HG03442 (cell line): ENCODE measurements at regions not wholly inside any gene's neighbourhood (a gene's known extent, or its start where the extent isn't known, plus 50 kb on each side); places are given as distances from the start of the nearest gene placed in this dataset.
"Not testable (repeated sequence)": the region's sequence is repeated elsewhere in the genome, so short reads cannot be mapped to it uniquely, and the experiment has no call there.

Experiments used
- ATAC-seq: cut with Tn5 transposase; IDR thresholded peaks from one replicate; pipeline ENCODE4 v1.9.1; 2021; ENCODE audit warnings: mild to moderate bottlenecking, moderate library complexity; ENCODE audit not compliant: unreplicated experiment

DNA sequence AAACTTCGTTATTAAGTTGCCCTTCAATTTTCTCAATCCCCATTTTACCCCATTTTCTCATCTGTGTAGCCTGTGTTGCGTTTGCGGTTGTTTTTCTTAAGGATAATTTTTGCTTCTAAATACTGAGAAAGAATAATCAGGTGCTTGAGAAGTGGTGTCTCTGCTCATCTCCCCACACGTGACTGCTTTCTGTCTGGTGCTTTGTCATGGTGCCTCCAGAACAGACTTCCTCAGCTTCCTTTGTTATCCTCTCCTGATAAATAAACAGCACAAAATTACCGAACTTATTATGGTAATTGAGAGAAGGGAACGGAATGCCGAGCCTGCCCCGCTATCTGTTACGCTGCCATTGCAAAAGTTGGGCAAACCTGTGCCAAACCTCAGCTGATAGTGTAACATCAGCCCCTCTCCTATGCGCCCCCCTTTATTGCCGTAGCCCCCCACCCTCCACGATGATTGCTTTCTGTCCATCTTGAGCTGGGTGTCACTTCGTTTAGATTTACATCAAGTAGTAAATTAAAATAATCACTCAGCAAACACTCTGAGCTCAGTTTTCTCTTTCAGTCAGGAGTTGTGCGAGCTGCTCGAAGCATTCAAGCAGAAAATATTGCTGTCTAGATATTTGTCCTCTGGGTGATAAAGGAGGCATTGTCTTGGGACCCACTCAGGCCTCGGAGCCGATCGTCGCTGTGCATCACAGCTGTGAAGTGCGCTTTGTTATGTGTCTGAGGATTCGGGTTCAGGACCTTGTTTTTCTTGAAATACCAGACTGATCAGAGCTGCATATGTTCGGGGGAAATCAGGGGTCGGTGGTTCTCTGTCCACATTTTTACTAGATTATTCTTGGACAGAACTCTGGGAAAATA lies 1008.5 kb upstream of the FANCL start:
- no peak for ATAC-seq

DNA sequence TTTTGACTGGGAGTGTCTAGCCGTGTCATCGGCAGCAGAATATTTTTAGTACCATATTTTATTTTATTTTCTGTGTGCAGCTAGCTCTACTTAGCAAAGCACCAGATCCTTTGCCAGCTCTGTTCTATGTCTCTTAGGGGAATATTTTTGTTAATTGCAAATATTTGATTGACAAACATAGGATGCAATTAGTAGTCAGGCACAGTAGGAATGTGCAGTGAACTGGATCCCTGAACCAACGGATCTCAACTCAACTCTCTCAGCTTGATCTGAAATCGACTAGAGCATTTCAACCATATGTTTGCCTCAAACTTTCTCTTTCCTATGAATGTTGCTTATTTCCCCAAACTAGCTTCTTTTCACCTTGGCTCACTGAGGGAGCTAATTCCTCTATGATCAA lies 998.0 kb upstream of the FANCL start:
- no peak for ATAC-seq

DNA sequence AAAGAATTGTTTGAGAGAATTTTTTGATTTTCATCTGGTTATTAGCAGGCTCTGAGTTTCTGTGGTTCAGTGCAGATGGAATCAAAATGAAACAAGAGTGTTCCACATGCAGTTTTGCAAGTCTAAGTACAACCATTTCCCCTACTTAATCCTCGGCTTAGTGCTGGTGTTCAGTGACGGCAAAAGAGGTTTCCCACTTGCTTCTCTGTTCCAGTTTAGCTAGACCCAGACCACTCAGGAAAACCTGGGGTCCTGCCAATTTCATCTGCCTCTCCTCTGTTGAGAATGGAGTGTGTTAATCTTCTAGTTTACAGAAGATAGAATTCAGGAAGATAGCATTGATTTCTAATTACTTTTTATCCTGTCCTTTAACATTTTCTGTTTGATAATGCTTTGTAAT lies 996.2 kb upstream of the FANCL start:
- no peak for ATAC-seq

DNA sequence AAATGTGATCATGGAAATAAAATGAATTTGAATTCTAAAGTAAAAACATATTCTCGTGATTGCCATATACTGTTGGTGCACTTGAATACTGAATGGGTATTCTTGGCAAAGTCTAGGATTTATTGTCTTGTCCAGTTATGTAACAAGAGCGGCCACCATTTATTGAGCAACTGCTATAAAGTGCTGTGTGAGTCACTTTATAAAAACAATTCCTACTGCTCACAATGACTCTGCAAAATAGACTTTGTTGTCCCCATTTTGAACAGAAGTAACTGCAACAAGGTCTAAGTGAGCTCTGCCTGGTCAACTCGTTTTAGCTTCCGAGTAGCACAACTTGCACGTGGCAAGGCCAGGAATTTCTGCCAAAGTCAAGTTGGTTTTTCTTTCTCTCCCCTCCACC lies 995.6 kb upstream of the FANCL start:
- no peak for ATAC-seq

DNA sequence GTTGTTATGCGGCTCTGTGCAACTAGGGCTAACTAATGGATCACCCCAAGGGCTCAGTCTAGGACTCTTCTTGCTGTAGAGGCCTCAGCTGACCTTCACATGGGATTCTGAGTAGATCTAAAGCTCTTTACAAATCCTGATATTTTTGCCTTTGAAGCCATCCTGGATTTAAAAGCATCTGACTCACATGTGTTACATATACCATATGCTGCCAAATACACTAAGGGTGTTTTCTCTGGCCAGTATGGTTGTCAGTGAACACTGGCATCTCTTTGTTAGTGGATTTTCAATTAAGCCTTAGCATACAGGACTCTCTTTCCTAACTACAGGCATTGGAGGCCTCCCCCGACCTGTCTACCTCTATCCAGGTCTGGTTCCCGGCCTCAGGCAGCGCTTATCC lies 992.8 kb upstream of the FANCL start:
- no peak for ATAC-seq

DNA sequence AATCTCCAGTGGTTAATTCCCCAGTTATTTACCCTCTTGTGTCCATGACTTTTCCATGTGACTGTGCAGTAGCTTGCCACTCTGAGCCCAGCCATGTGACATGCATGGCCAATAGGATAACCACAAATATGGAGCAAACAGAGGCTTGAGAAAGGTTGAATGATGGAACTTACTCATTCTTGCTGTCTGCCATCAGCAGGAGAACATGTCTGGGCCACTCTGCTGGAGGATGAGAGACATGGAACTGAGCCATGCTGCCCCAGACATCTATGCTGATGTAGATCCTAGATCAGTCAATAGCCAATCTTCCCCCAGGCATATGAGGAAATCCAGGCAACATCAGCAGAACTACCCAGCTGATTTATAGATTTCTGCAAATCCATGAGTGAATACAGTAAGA lies 992.3 kb upstream of the FANCL start:
- no peak for ATAC-seq

DNA sequence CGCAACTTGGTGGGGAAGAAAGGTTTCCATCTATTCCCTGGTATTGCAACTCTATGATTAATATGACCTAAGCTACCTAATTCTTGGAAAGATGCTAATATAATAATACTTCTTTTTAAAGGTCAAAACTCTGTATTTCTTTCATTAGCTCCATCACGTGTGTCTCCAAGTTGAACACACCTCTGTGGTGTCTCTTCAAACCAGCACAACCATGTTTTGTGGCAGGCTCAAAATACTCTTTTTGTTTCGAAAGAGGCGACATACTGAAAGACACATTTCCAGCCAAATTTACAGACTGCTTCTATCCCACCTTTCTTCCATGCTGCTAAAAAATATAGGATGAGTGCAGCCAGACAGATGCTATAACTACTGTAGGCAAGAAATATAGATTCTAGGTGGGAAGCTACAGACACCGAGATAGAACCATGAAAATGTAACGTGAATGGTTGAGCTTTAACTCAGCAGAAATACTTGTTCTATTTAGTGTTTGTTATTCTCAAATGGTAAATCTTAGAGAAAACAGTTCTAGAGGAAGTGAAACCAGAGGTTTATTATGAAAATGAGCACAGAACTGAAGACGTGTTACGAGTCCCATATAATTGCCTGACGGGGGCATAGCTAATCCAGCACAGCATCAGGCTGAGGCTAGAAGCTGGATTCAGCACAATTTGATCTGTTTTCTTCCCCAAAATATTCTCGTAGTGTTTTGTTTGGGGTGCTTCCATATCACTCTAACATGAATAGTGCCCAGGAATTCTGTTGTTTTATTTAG lies 991.5 kb upstream of the FANCL start:
- ATAC-seq = peak; percentile 84

DNA sequence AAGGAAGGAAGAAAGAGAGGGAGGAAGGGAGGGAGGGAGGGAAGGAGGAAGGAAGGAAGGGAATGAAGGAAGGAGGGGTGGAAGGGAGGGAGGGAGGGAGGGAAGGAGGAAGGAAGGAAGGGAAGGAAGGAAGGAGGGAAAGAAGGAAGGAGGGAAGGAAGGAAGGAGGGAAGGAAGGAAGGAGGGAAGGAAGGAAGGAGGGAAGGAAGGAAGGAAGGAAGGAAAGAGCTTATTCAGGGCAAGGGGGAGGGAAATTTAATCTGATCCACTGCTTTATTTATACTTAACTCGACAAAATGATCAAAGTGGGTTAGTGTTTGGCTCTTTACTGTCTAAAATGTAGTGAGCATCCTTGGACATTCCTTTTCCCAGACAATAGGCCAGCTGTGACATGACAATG lies 985.2 kb upstream of the FANCL start:
- ATAC-seq = not testable (repeated sequence)

DNA sequence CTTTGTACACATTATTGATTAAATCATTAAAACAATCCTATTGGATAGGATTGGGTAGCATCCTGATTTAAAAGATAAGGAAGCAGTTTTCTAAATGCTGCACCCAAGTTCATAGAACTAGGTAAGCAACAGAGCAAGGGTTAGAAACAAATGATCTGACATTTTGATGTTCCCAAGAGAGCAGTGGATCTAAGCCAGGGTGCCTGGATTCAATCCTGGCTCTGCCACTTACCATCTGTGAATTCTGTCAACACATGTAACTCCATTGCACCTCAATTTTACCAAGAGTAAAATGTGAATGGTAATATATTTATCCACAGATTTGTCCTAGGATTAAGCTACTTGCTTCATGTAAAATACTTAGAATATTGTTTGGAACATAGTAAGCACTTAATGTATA lies 982.6 kb upstream of the FANCL start:
- ATAC-seq = no peak

DNA sequence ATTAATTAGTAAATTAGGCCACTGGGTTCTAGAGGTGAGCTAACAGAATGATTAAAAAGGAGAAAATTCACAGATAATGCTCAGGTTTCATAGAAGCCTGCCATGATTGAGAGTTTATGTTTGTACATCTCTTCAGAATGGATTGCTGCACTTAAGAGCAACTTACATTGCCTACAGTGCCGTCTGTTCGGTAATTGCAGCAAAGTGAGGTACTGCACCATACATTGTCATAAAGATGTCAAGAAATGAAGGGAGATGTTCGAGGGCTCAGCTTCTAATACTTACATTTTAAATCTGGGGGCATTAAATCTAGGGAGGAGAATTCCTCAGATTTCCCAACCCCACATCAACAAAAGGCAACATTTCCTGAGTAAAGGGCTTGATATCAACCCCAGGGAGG lies 976.2 kb upstream of the FANCL start:
- ATAC-seq = no peak

DNA sequence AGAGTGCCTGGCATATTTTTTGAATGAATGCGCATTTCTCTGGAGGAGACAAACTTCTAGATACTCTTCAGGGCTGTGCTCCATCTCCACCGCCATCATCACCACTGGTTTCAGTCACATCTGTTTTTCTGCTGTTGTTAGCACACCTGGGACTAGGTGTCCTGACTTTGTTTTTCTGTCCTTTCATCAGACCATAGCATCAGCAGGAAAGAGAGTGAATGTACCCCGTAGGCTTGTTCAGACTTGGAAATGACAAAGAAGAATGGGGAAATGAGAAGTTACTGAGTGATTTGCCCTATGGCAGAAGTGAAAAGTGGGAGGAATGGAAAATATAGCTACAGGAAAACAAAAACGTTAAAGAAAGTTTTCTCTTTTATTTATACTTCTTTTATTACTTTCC lies 965.2 kb upstream of the FANCL start:
- ATAC-seq = no peak

DNA sequence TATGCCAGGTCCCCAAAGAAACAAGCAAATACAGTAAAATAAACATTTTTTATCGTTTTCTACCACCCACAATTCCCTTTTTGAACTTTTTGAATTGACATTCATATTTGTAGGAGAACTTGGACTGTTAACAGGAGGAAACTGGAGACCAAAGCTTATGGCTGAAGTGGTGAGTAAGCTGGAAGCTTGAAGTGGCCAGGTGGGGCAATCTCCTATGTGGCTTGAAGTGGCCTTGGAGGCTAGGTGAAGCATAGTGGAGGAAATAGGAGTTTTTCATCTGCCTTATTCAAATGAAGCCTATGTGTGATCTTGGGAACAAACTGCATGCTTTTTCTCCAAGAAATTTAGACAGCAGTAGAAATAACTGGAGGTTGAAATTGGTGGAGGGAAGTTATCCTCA lies 962.9 kb upstream of the FANCL start:
- no peak for ATAC-seq

DNA sequence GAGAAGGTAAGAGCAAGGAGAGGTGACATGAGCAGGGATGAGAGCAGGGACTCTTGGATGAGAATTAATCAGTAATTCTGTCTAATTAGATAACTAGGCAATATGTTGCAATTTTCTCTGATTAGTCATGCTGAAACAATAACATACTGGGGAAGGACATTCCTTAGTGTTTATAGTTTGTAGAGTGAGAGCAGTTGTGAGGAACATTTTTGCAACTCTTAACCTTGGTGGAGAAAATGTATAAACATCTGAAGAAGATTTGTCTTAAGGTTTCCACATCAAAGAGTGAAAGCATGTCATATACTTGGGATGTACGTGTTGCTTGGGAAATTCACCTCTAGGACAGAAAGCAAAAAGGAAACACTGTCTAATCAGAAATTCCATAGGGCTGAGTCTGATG lies 955.4 kb upstream of the FANCL start:
- no peak for ATAC-seq

DNA sequence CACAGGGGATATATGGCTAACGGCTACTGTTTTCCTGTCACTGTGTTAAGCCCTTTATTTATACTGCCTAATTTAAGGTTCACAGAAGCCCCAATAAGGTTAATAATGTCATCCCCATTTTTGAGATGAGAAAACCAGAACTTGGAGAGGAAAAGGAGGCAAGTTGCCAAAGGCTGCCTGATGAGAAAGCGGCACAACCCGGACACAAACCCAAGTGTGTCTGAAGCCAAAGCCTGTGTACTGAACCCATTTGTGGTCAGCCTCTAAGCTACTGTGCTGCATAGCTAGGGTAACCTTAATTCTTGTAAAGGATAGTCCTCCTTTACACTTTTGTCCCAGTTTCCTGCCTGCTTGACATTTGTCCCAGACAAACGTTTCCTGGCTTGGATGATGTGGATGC lies 954.7 kb upstream of the FANCL start:
- ATAC-seq = no peak

DNA sequence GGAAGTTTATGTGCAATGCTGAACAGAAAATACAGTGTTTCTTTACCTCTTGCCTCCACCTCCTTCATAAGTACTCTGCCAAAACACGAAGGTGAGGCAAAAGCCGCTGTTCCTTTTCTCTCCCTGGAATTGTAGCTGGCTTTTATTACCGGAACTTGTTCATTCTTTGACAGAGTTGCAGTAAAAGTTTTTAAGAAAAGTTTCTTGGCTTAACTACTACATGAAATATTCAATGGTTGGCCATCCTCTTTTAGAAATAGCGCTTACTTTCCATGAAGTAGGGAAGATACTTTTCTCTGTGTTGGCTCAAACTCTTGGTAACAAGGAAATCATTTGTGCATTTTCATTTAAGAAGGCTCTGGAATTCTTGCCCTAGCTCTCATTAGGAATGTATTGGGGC lies 950.7 kb upstream of the FANCL start:
- ATAC-seq = no peak

DNA sequence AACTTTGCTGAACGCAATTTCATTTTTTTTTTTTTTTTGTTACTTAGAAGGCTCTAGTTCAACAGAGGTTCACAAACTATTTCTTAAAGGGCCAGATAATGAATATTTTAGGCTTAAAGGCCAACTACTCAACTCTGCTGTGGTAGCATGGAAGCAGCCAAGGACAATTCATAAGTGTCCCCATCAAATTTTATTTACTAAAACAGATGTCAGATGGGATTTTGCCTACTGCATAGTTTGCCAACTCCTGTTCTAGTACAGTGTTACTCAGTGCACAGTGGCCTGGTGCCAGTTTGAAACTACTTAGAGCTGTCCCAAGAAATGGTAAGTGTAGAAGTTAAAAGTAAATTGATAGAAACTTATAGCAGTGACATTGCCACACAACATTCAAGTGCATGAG lies 949.4 kb upstream of the FANCL start:
- no peak for ATAC-seq

DNA sequence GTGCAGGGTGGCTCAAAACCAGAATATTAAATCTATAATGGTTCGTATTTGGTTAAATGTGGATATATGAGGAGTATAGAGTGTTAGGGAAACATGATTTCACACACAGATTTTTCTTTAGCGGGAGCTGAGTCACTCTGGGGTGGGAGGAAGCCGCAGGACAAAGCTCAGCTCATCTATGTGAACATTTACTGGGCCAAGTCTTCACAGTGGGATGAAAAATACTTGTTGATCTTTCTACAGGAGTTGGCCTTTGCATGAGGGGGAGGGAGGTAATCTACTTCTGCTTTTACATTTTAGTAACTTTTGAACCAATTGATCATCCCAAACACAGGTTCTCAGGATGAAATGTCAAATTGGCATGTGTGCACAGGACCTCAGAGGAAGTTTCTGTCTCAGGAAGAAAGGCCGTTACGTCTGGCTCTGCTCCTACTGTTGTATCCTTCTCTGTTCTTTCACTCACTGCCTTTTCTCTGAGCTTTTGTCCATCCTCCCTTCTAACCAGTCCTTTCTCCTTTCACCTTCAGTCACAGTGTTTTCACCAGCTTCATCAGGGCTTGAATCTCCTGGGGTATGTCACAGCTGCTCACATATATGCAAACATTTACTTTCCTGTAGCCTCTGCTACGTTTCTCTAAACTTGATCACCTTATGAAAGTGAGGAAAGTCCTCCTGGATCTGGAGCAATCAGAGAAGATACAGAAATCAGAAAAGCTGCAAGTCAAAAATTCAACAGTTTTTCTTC lies 943.3 kb upstream of the FANCL start:
- no peak for ATAC-seq

DNA sequence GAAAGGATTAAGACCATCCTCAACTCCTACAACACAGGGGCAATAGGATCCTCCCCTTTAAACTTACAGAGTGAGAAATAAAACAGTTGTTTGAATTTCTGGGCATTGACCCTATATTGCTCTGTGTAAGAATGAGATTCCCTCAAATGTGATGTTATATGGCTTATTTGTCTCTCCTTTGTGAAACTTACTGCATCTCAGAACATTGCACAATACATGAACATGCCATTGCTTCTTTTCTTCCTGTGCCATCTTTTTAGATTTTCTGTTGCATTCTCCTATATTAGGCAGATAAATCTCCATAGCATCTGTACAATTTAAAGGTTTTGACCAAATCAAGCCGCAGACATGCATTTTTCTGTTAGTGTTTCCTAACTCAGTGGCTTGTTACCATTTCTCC lies 941.9 kb upstream of the FANCL start:
- no peak for ATAC-seq

DNA sequence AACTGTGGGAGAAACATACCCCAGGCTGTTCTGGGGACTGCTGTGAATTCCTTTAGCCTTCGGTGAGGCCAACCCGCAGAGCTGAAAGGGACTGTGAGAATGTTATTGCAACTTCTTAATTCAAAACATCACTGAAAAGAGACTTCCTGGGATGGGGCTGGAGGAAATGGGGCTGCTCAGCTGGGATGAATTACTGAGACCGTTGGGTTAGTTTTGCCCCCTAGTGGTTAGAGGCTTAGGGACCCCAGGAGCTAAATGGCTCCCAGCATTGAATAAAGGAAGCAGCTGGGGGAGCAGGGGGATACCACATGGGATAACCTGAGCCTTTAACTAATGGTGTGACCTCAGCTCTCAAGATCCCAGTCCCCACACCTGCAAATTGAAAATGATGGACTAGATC lies 941.1 kb upstream of the FANCL start:
- ATAC-seq = no peak

DNA sequence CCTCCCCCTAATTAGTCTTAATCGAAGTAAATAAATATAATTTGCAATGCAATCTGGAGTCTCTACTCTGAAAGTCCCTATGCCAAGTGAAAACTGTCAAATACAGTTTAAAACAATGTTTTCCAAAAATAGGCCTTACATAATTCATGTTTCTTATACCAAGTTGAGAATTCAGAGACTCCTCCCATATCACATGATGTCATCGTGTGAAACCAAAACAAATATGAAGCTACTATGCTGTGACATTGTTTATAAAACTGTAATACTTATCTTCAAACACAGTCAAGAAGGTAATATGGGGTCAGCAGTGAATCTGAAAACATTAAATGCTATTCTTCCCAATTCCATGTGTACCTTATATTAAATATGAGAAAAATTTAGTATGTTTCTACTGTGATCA lies 940.2 kb upstream of the FANCL start:
- no peak for ATAC-seq

DNA sequence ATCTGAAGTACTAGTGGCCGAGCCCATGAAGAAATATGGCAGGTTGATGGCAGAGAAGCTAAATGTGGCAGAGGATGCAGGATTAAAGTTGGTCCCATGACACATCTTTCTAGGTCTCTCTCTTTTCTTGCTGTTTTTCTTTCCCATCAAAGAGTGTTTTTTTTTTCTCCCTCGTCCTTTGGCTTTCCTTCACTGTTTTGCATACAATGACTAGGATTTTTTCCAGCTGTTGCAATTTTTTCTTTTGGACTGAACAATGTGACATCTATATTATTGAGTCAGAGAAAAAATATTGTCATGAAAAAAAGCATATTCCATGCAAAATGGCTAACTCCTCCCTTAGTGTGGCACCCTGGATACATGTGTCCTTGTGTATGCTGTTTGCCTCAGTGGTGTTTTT lies 939.5 kb upstream of the FANCL start:
- ATAC-seq = no peak

DNA sequence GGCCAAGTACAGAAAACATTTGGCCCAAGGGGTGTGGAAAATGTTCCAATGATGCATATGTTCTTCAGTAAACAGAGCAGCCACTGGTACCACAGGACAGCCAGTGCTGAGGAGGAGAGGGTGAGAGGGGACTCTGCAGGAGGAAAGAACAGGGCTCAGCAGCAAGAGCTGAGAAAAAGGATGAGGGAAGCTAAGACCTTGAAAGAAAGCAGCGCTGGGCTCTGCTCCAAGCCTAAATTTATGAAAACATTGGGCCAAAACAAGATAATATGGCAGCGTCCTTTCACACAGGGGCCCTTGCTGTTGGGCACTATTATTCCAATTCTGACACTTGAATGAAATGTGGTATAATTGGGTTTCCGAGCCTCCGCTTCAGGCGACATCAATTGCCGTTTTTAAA lies 939.0 kb upstream of the FANCL start:
- no peak for ATAC-seq
